ENCODE measurements at regions not wholly inside any gene's neighbourhood (a gene's known extent, or its start where the extent isn't known, plus 50 kb on each side); places are given as distances from the start of the nearest gene placed in this dataset.

DNA sequence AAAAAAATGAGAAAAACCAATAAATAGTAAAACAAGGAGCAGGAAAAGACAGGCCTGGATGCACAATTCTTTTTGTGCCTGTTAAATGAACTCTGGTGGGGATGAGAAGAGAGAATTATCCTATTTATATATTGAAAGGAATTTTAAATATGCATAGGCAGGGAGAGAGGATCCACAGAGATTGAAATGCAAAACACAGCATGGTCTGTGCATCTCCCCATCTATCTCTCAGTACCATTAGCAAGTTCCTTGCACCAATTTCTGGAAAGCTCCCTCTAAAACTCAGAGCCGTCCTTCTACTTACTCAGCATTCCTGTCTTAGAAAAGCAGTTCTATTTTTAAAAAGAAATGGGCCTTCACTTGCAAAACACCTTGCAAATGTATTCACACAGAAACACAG lies 502.3 kb upstream of the KLHL29 start:
- TF ChIP-seq, protein P1, sequence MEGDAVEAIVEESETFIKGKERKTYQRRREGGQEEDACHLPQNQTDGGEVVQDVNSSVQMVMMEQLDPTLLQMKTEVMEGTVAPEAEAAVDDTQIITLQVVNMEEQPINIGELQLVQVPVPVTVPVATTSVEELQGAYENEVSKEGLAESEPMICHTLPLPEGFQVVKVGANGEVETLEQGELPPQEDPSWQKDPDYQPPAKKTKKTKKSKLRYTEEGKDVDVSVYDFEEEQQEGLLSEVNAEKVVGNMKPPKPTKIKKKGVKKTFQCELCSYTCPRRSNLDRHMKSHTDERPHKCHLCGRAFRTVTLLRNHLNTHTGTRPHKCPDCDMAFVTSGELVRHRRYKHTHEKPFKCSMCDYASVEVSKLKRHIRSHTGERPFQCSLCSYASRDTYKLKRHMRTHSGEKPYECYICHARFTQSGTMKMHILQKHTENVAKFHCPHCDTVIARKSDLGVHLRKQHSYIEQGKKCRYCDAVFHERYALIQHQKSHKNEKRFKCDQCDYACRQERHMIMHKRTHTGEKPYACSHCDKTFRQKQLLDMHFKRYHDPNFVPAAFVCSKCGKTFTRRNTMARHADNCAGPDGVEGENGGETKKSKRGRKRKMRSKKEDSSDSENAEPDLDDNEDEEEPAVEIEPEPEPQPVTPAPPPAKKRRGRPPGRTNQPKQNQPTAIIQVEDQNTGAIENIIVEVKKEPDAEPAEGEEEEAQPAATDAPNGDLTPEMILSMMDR (IDR thresholded peaks at IDR 0.05; ENCODE audit: low read depth, low read length) = no peak

DNA sequence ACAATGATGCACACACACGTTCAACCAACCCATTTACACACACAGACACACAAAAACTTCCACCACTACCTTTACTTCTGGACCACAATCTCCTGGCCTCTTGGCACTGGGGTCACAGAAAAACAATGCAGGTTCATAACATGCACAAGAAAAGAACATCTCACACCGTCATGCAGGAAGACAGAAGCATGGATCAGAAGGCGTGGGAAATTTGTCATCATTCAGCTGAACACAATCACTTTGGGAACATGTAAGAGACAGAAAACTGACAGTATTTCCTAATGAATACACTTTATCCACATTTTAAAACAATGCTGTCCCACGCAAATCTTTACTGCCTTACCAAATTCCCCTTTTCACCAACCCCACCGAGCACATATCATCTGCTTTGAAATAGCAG lies 501.9 kb upstream of the KLHL29 start:
- H3K4me3 ChIP-seq (ENCODE audit: low read depth, low read length) = no peak overlapping the region
- TF ChIP-seq, protein P1 (IDR thresholded peaks at IDR 0.05; ENCODE audit: low read depth, low read length) = no peak

More for the DNA sequence above, 502.3 kb upstream of the KLHL29 start:
- H3K4me3 ChIP-seq (ENCODE audit: low read depth, low read length) = no peak overlapping the region

GRCh38 chr2:22885245-22885644 lies 499.7 kb upstream of the KLHL29 start:
- TF ChIP-seq, protein P1 (IDR thresholded peaks at IDR 0.05; ENCODE audit: low read depth, low read length) = no peak

GRCh38 chr2:22887426-22887825 lies 497.6 kb upstream of the KLHL29 start:
- TF ChIP-seq, protein P1 (IDR thresholded peaks at IDR 0.05; ENCODE audit: low read depth, low read length) = no peak

More at GRCh38 chr2:22885245-22885644, 499.7 kb upstream of the KLHL29 start:
- H3K4me3 ChIP-seq (ENCODE audit: low read depth, low read length) = no peak overlapping the region

DNA sequence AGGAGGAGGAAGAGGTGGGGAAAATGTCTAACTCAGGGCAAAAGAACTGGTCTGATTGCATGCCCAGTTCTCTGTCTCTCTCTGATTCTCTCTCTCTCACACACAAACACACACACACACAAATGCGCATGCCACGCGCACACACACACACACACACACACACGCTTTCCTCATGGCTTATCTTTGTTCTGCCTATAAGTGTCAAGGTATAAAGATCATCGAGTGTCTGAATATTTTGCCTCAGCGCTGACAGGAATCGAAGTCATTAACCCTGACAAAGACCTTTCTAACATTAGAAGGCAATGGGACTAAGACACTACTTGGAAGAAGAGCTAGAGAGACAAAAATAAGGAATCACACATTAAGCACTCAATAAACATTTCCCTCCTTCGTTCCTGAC lies 497.1 kb upstream of the KLHL29 start:
- H3K4me3 ChIP-seq (ENCODE audit: low read depth, low read length) = no peak overlapping the region
- TF ChIP-seq, protein P1 (IDR thresholded peaks at IDR 0.05; ENCODE audit: low read depth, low read length) = no peak

More at GRCh38 chr2:22887426-22887825, 497.6 kb upstream of the KLHL29 start:
- H3K4me3 ChIP-seq (ENCODE audit: low read depth, low read length) = no peak overlapping the region

DNA sequence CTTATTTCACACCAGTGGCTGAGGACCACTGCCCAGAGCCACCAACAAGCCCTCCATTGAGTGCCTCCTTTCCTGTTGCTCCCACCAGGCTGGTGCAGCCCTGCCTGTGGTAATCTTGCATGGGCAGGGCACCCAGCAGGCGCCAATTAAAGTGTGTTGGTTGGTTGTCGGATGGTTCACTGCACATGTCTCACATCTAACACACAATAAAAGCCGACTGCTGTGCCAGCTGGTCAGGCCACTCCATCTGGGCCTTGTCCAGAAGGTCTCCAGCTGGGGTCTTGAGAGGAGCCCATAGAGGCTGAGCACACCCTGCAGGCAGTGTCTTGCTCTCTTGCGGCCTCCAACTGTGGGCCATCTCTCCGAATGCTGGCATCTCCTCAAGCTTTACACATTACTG lies 494.8 kb upstream of the KLHL29 start:
- no peak overlapping the region for H3K4me3 ChIP-seq (ENCODE audit: low read depth, low read length)
- TF ChIP-seq, protein P1 (IDR thresholded peaks at IDR 0.05; ENCODE audit: low read depth, low read length) = no peak

GRCh38 chr2:22893761-22894517 lies 491.0 kb upstream of the KLHL29 start:
- no peak overlapping the region for H3K4me3 ChIP-seq (ENCODE audit: low read depth, low read length)
- TF ChIP-seq, protein P1 (IDR thresholded peaks at IDR 0.05; ENCODE audit: low read depth, low read length) = no peak
